ENCODE measurements at regions not wholly inside any gene's neighbourhood (a gene's known extent, or its start where the extent isn't known, plus 50 kb on each side); places are given as distances from the start of the nearest gene placed in this dataset.

DNA sequence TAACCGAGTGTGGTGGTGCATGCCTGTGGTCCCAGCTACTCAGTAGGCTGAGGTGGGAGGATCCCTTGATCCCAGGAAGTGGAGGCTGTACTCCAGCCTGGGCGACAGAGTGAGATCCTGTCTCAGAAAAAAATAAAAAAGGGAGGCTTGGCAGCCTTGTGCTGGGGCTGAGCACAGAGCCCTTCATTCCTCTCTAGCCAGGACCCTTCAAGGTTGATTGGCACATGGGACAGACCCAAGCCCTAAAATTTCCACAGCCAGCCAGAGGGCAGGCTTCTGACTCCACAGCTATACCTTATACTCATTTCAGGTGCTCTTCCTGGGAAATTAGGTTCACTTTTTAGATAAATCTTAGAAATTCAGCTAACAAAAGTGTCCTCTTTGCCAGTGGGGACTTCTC is 553.0 kb upstream of the CPEB2 start:
- Mint-ChIP-seq H3K27me3 (no peaks in the 10 kb centered on the region), H3K4me3 (no peak overlapping the region), H3K36me3 (ENCODE audit: low read depth) (no peaks in the 10 kb centered on the region), H3K9me3 (no peaks in the 10 kb centered on the region), H3K4me1 (ENCODE audit: low read depth) (peaks cover 5% of the 10 kb centered on the region), H3K27ac (no peak overlapping the region)

DNA sequence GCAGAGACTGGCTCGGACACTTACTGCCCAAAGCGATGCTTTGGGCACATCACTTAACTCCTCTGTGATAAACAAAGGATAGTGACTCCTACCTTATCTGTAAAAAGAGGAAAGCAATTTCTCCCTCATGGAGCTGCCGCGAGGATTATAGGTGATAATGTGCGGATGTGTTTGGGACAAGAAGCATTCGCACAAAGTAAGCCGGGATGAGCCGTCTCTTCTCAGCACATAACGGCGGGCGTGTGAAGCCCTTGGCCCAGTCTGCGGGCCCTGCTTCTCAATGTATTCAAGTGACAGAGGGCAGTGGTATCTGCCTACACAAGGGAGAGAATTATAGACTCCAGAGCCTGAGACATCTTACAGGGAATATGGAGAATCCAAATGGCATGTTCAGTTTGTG is 550.3 kb upstream of the CPEB2 start:
- Mint-ChIP-seq H3K27me3 (peaks cover 3% of the 10 kb centered on the region), H3K4me1 (ENCODE audit: low read depth) (no peaks in the 10 kb centered on the region), H3K36me3 (ENCODE audit: low read depth) (no peaks in the 10 kb centered on the region), H3K27ac (no peak overlapping the region), H3K4me3 (no peak overlapping the region), H3K9me3 (no peaks in the 10 kb centered on the region)

DNA sequence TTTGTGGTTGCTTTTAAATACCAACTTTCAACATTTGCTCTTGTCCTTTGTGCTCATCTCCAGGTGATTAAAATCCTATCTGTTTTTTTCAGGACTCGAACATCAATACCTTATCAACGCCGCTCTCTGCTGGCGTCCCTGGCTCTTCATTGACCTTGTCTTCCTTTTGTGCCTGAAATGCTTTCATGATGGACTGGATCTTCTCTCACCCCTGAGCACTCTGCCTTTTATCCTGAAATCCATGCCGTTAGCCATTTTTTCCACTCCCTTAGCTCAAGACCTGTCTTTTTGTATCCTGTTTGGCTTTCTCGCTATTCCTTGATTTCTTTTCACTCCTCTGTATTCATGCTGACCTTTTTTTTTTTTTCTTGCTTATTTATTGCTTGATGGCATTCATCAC is 549.5 kb upstream of the CPEB2 start:
- H3K4me3 Mint-ChIP-seq = no peak overlapping the region

DNA sequence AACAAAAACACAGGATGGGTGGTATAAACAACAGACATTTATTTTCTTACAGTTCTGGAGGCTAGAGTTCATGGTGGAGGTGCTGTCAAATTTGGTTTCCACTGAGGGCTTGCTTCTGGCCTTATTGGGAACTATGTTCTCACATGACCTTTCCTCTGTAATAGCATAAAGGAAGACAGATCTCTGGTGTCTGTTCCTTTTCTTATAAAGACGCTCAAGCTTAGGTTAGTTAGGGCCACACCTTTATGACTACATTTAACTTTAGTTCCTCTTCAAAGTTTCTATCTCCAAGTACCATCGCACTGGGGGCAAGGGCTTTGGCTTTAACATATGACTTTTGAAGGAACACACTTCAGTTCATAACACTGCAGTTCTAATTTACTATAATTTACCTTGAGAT is 543.8 kb upstream of the CPEB2 start:
- Mint-ChIP-seq H3K4me3 (no peak overlapping the region), H3K4me1 (ENCODE audit: low read depth) (no peaks in the 10 kb centered on the region), H3K36me3 (ENCODE audit: low read depth) (no peaks in the 10 kb centered on the region), H3K9me3 (peaks cover 3% of the 10 kb centered on the region), H3K27ac (no peak overlapping the region), H3K27me3 (peaks cover 3% of the 10 kb centered on the region)

More for the DNA sequence above, 549.5 kb upstream of the CPEB2 start:
- no peaks in the 10 kb centered on the region for H3K4me1 Mint-ChIP-seq (ENCODE audit: low read depth)
- H3K36me3 Mint-ChIP-seq (ENCODE audit: low read depth) = no peaks in the 10 kb centered on the region
- H3K9me3 Mint-ChIP-seq = no peaks in the 10 kb centered on the region
- no peak overlapping the region for H3K27ac Mint-ChIP-seq
- peaks cover 3% of the 10 kb centered on the region for H3K27me3 Mint-ChIP-seq

DNA sequence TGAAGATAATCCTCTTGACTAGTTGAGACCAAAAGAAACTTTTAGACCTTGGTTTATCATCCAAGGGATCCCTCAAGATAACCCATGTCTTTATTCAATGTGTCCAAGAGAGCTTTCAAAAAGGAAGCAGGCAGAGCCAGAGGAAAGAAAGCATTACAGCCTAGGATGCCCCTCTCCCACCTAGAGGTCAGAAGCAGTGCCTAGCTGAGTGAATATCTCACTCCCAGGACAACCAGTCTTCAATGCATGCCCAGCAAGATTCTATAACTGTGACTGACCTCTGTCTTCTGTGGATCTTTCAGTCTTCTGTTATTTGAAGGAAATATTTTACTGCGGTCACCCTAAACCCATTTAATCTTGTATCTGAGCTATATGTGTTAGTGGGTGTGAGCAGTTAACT is 537.2 kb upstream of the CPEB2 start:
- Mint-ChIP-seq H3K9me3 (peaks cover 13% of the 10 kb centered on the region), H3K27me3 (peaks cover 8% of the 10 kb centered on the region), H3K27ac (no peak overlapping the region), H3K4me3 (no peak overlapping the region), H3K4me1 (ENCODE audit: low read depth) (no peaks in the 10 kb centered on the region), H3K36me3 (ENCODE audit: low read depth) (no peaks in the 10 kb centered on the region)

DNA sequence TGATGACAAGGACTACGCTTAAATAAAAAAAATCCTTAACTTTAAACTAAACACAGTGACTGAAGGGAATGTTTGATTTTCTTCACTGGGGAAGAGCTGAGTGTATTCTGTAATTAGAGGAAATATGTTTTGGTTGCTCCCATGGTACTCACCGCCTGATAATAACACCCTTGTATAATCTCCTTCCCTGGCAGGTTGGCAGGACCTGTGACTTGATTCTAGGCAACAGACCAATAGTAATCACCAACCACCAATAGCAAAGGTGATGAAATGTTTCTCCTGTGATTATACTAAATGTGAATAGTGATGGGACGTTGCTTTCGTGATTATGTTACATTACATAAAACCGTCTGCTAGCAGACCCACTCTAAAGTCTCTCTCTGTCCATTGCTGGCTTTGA is 536.8 kb upstream of the CPEB2 start:
- Mint-ChIP-seq H3K4me3 (no peak overlapping the region), H3K4me1 (ENCODE audit: low read depth) (no peaks in the 10 kb centered on the region), H3K9me3 (peaks cover 13% of the 10 kb centered on the region), H3K27ac (no peak overlapping the region), H3K27me3 (peaks cover 8% of the 10 kb centered on the region), H3K36me3 (ENCODE audit: low read depth) (no peaks in the 10 kb centered on the region)

DNA sequence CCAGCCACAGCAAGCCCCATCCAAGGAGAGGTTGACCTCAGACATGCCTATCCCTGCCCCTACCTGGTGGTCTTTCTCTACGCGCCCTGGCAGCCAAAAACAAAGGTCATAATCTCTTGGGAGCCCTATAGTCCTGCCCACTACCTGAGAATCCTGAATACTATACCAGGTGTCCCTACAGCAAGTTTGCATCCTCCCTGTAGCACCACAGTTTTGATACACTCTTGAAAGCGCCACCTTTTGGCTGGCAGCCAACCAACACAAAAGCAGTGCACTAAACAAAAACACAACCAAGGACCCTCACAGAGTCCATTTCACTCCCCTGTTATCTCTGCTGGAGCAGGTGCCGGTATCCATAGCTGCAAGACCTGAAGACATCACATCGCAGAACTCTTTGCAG is 523.8 kb upstream of the CPEB2 start:
- Mint-ChIP-seq H3K9me3 (no peaks in the 10 kb centered on the region), H3K27me3 (peaks cover 2% of the 10 kb centered on the region), H3K4me3 (no peak overlapping the region), H3K4me1 (ENCODE audit: low read depth) (no peaks in the 10 kb centered on the region), H3K27ac (no peak overlapping the region), H3K36me3 (ENCODE audit: low read depth) (no peaks in the 10 kb centered on the region)

DNA sequence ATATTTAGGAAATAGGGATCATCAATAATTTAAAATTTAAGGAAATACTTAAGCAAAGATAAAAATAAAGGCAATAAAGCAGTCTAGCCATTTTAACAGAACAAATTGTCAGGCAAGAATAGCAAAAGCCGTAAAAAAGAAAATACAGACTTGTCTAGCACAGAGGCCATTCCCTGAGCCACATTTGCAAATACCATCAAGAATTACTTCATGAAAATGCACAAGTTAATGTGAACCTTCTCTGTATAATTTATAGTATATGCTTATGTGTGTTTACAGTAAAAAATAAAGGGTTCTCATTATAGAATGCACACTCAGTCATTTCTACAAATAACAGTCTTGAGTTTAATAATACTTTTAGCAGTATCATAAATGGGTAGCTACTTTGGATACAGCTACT is 505.9 kb upstream of the CPEB2 start:
- H3K27ac Mint-ChIP-seq = no peak overlapping the region
- no peaks in the 10 kb centered on the region for H3K27me3 Mint-ChIP-seq
- no peaks in the 10 kb centered on the region for H3K36me3 Mint-ChIP-seq (ENCODE audit: low read depth)
- H3K4me1 Mint-ChIP-seq (ENCODE audit: low read depth) = no peaks in the 10 kb centered on the region
- H3K9me3 Mint-ChIP-seq = no peaks in the 10 kb centered on the region
- H3K4me3 Mint-ChIP-seq = no peak overlapping the region

DNA sequence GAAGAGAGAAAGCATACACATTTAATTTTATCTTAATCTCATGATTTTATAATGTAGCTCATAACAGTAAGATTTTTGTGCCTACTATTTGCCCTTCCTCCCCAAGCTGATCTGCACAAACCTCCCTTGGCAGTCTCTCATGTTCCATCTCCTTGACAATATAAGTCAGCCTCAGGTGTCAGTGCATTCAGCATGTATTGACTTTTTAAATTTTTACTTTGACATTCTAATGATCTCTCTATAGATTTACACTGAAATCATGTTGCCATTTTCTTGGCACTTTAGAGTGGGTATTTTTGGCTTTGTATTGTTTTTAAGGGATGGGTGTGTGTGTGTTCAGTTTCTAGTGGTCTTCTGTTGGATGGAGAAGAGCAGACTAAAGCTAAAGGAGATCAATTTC is 505.3 kb upstream of the CPEB2 start:
- H3K36me3 Mint-ChIP-seq (ENCODE audit: low read depth) = no peaks in the 10 kb centered on the region
- no peak overlapping the region for H3K27ac Mint-ChIP-seq
- H3K9me3 Mint-ChIP-seq = no peaks in the 10 kb centered on the region
- no peaks in the 10 kb centered on the region for H3K4me1 Mint-ChIP-seq (ENCODE audit: low read depth)
- no peaks in the 10 kb centered on the region for H3K27me3 Mint-ChIP-seq
- H3K4me3 Mint-ChIP-seq = no peak overlapping the region

DNA sequence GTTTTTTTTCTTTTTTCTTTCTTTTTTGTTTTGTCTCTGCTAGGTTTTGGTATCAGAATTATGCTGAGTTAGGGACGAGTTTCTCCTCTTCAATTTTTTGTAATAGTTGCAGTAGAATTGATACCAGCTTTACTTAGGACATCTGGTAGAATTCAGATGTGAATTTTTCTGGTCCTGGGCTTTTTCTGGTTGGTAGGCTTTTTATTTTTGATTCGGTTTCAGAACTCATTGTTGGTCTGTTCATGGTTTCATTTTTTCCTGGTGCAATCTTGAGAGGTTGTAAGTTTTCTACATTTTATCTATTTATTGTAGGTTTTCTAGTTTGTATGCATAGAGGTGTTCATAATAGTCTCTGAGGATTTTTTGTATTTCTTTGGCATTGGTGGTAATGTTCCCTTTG is 498.1 kb upstream of the CPEB2 start:
- Mint-ChIP-seq H3K9me3 (peaks cover 7% of the 10 kb centered on the region), H3K27me3 (no peaks in the 10 kb centered on the region), H3K4me3 (no peak overlapping the region), H3K4me1 (ENCODE audit: low read depth) (no peaks in the 10 kb centered on the region), H3K27ac (no peak overlapping the region), H3K36me3 (ENCODE audit: low read depth) (no peaks in the 10 kb centered on the region)

DNA sequence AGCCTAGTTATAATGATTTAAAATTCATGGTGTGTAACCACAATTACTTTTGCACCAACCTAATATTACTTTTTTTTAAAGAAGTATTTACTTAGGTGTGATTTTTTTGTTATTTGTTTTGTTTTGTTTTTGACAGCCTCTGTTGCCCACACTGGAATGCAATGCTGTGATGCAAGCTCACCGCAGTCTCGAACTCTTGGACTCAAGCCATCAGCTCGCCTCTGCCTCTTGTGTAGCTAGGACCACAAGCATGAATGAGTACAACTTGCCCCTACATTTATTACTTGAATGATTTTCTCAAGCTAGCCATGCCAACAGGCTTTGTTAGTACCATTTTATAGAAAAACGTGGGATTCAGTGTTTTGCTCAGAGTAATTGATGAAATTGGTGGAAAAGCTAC is 488.8 kb upstream of the CPEB2 start:
- no peaks in the 10 kb centered on the region for H3K36me3 Mint-ChIP-seq (ENCODE audit: low read depth)
- no peaks in the 10 kb centered on the region for H3K9me3 Mint-ChIP-seq
- H3K4me1 Mint-ChIP-seq (ENCODE audit: low read depth) = no peaks in the 10 kb centered on the region
- no peaks in the 10 kb centered on the region for H3K27me3 Mint-ChIP-seq
- no peak overlapping the region for H3K27ac Mint-ChIP-seq
- H3K4me3 Mint-ChIP-seq = no peak overlapping the region

DNA sequence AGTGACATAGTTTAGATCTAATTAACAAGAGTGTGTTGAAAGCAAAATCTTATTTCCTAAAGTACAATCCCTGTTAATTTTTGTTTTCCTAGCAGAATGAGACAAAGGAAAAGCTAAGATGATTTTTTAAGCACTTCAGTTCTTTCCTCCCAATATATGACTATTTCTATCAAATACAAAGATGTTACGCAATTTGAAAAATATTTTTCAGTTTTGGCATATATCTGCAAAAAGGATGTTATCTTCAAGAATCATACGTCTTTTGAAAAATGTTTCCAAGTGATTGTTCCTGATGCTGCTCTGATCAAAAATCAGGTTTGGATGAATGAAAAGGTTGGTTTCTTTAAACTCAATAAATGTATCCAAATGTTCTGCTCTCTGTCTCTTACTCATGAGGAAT is 486.7 kb upstream of the CPEB2 start:
- H3K36me3 Mint-ChIP-seq (ENCODE audit: low read depth) = no peaks in the 10 kb centered on the region
- no peaks in the 10 kb centered on the region for H3K4me1 Mint-ChIP-seq (ENCODE audit: low read depth)
- H3K27me3 Mint-ChIP-seq = no peaks in the 10 kb centered on the region
- no peak overlapping the region for H3K4me3 Mint-ChIP-seq
- H3K9me3 Mint-ChIP-seq = no peaks in the 10 kb centered on the region
- no peak overlapping the region for H3K27ac Mint-ChIP-seq

DNA sequence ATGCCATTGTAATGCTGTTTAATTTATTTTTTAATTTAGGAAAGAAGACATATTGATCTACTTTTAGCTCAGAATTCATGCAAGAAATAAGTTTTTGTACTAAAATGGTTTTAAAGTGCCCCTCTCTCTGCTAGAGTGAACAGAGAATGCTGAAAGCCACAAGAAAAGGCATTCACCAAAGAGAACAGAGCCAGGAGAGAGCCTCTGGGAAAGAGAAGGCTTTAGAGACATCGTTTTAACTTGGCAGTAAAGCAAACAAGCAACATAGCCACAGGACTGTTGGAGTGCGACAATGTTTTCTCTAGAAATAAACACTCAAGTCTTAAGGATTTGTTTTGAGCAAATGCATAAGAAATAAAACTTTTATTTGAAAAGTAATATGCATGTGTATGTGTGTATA is 484.1 kb upstream of the CPEB2 start:
- Mint-ChIP-seq H3K9me3 (peaks cover 3% of the 10 kb centered on the region), H3K27me3 (no peaks in the 10 kb centered on the region), H3K36me3 (ENCODE audit: low read depth) (no peaks in the 10 kb centered on the region), H3K4me3 (no peak overlapping the region), H3K4me1 (ENCODE audit: low read depth) (no peaks in the 10 kb centered on the region), H3K27ac (no peak overlapping the region)

DNA sequence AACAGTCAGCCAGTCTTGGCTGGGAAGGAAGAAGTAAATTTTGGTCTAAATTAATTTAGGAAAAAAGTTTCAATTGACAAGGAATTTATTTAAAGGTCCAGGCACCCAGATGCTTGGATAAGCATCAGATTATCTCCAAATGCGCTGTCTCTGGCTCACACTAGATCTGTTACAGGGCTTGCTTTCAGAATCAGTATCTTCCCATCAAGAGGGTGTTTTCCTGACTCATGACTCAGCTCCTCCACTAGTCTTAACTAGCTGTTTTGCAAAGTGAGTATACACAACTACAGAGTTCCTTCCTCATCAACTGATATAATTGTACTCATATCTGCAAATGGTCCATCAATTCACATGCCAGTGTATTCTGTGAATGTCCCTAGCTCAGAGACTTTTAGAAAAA is 482.1 kb upstream of the CPEB2 start:
- Mint-ChIP-seq H3K36me3 (ENCODE audit: low read depth) (no peaks in the 10 kb centered on the region), H3K9me3 (peaks cover 6% of the 10 kb centered on the region), H3K27ac (no peak overlapping the region)

DNA sequence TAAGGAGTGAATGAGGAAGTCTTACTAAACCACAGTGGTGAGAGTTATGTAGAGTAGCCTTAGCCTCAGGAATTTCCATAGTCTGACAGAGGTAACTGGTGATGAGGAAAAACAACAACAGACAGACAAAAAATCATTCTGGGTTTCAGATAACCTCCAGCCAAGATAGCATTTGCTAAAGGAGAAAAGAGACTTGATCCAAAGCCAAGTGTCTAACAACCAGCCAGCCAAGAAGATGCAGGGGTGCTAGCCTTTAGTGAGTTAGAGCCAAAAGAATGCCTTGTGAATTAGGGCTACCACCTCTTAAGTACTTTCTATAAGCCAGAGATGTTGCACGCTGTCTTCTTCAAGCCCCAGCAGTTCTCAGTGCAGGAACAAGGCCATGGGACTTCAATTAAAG is 478.0 kb upstream of the CPEB2 start:
- H3K9me3 Mint-ChIP-seq = peaks cover 6% of the 10 kb centered on the region
- H3K4me1 Mint-ChIP-seq (ENCODE audit: low read depth) = no peaks in the 10 kb centered on the region
- H3K36me3 Mint-ChIP-seq (ENCODE audit: low read depth) = no peaks in the 10 kb centered on the region
- no peak overlapping the region for H3K4me3 Mint-ChIP-seq
- H3K27ac Mint-ChIP-seq = no peak overlapping the region
- H3K27me3 Mint-ChIP-seq = no peaks in the 10 kb centered on the region

More for the DNA sequence above, 482.1 kb upstream of the CPEB2 start:
- Mint-ChIP-seq H3K4me1 (ENCODE audit: low read depth) (no peaks in the 10 kb centered on the region), H3K4me3 (no peak overlapping the region), H3K27me3 (no peaks in the 10 kb centered on the region)

DNA sequence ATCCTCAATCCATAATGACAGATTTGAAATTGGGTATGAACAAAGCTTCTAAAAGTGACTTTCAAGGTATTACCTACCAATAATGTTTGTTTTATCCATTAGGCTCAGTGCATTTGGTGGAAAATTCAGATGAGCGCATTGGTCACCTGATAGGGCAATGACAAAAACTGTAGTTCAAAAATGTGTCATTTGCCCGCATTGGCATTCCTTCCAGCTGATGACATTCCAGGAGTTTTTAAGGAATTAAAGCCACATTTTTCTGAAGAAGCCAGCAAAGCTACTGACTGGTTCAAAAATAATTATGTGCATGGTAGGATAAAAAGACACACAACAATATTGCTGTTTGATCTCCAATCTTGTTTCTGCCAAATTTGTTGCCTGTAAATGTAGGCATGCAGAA is 473.4 kb upstream of the CPEB2 start:
- no peak overlapping the region for H3K27ac Mint-ChIP-seq
- H3K4me1 Mint-ChIP-seq (ENCODE audit: low read depth) = no peaks in the 10 kb centered on the region
- H3K4me3 Mint-ChIP-seq = no peak overlapping the region
- H3K36me3 Mint-ChIP-seq (ENCODE audit: low read depth) = no peaks in the 10 kb centered on the region
- no peaks in the 10 kb centered on the region for H3K27me3 Mint-ChIP-seq
- H3K9me3 Mint-ChIP-seq = no peaks in the 10 kb centered on the region

DNA sequence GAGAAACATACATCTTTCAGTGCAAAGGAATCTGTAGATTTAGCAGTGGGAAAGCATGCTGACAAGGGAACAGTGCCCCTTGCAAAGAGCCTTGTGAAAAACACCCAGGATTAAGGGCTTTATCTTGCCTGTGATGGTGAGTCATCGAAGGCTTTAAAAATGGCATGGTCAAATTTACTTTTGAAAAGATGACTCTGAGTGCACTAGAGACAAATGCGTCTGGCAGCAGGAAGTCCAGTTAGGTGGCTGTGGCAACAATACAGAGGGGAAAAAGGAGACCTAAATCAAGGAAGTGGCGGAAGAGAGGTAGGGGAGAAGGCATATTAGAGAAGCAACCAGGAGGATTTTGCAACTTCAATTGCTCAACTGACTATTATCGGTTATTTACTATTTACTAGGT is 472.6 kb upstream of the CPEB2 start:
- no peaks in the 10 kb centered on the region for H3K27me3 Mint-ChIP-seq
- H3K4me1 Mint-ChIP-seq (ENCODE audit: low read depth) = no peaks in the 10 kb centered on the region
- no peaks in the 10 kb centered on the region for H3K36me3 Mint-ChIP-seq (ENCODE audit: low read depth)
- no peak overlapping the region for H3K27ac Mint-ChIP-seq
- H3K9me3 Mint-ChIP-seq = no peaks in the 10 kb centered on the region
- no peak overlapping the region for H3K4me3 Mint-ChIP-seq

Measured in stimulated activated naive CD8-positive, alpha-beta T cell treated with anti-CD3 and anti-CD28 coated beads, Interleukin-15, Interleukin-2, amounts not matched to agents 100 ng/mL and 50 ng/mL, for 24 hours (primary cell).